NCI-H446 (cell line): ENCODE measurements at regions not wholly inside any gene's neighbourhood (a gene's known extent, or its start where the extent isn't known, plus 50 kb on each side); places are given as distances from the start of the nearest gene placed in this dataset.

ENCODE experiments used
- DNase-seq, 2 experiments: peaks; one replicate each; lab custom pipeline; 2025; lab: John Stamatoyannopoulos, UW

DNA sequence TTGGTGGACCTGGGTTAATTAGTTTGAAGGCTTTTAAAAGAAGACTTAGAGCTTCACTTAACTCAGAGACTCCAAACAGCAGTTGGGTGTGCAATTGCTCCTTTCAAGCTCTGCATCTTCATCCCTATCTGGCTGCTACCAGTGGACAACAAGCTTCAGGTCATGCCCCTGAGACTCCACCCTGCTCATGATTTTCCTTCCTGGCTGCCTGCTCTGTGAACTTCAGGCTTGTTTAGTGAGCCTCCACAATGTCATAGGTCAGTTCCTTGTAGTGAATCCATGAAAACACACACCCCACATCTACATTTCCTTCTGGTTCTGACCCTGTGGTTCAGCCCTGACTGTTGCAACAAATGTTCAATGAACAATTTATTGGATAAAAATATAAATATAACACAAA, 61.1 kb upstream of the MARCKS start:
- DNase-seq: no peak

DNA sequence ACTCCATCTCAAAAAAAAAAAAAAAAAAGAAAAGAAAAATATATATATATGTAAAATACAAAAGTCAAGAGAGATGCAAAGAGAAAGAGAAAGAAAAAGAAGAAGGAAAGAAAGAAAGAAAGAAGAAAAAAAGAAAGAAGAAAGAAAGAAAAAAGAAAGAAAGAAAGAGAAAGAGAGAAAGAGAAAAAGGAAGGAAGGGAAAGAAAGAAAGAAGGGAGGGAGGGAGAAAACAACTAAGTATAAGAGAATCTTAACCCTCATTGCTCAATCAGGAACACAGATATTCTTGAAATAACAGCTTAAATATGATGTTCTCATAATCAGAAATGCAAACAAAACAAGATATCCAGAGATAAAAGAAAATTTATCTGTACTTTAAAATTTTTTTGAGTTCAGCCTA, 54.4 kb upstream of the MARCKS start:
- DNase-seq: no peak

- DNase-seq: no peak
Observed at GRCh38 chr6:113805173-113805790, 51.9 kb upstream of the MARCKS start.

DNA sequence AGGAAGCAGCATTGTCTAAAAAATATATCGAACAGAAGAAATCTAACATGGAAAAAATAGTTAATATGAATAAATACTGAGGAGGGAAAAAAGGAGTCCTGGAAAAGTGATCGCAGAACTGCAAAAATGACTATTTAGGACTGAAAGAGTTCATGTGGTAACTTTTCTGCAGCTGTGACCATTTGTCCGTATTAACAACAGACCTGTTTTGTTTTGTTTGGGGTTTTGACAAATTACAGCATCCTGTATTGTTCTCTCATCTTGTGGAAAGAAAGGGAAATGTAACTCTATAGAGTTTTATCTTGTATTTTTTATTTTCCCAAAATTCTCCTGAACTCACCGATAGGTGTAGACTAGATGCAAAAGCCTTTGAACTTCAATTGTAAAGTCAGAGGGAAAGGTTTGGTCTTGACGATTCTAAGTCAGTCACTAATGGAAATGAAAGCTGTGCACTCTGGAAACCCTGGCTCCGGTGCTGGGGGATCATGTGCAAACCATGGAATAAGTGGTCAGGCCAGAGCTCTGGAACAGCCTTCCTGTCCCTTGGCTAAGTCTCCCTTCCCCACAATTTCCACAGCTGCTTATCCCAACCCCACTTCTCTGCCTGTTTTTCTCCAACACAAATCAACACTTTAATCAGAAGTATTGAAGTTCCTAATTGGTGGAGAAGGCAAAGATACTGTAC, 51.2 kb upstream of the MARCKS start:
- no peak for DNase-seq
